ENCODE measurements at regions not wholly inside any gene's neighbourhood (a gene's known extent, or its start where the extent isn't known, plus 50 kb on each side); places are given as distances from the start of the nearest gene placed in this dataset.

DNA sequence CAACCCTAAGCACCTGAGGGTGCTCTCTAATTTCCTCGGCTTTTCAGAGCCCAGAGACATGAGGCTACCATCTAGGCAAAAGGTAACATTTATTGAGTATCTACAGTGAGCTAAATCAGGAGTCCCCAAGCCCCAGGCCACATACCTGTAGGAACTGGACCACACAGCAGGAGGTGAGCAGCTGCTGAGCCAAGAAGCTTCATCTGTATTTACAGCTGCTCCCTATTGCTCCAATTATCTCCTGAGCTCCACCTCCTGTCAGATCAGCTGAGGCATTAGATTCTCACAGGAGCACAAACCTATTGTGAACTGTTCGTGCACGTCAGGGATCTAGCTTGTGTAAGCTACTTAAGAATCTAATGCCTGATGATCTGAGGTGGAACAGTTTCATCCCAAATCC, 70.2 kb downstream of the RND3 start:
- Histone ChIP-seq H3K4me3 (no peak overlapping the region), H3K27ac (no peak overlapping the region), H3K36me3 (ENCODE audit: low read depth, missing control alignments) (no peaks in the 10 kb centered on the region), H3K4me1 (no peaks in the 10 kb centered on the region), H3K9me3 (no peaks in the 10 kb centered on the region), H3K27me3 (no peaks in the 10 kb centered on the region)
- no peak for TF ChIP-seq CTCF (IDR thresholded peaks at IDR 0.05)
- no peak for TF ChIP-seq POLR2A (IDR thresholded peaks at IDR 0.05)
- WGBS, 2 donors, result 87 to 97% methylated on average over 3 of the region's 3 CpGs
- intact Hi-C loops (cut with DNase I; ENCODE audit: low total_unique reads), result no loop called here
- no peak for DNase-seq

DNA sequence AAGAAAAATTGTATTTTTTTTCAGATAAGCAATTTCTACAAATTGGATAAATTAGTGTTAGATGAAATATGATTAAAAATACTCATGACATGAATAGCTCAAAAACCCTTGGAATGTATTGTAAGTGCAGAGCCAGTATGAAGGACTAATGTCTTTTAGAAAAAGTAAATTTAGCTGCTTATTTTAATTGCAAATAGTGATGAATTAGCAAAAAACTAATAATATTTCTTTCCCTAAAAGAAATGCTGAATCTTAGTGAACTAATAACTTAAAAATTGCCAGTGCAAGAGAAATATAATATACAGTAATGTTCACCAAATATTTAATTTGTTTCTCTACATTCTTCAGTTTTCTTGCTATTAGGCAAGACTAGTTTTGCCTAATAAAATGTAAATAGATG, 72.4 kb downstream of the RND3 start:
- Histone ChIP-seq H3K4me1 (no peaks in the 10 kb centered on the region), H3K27me3 (no peaks in the 10 kb centered on the region), H3K36me3 (ENCODE audit: low read depth, missing control alignments) (no peaks in the 10 kb centered on the region), H3K9me3 (no peaks in the 10 kb centered on the region), H3K4me3 (no peak overlapping the region), H3K27ac (no peak overlapping the region)
- no peak for DNase-seq
- intact Hi-C loops (cut with DNase I; ENCODE audit: low total_unique reads), result no loop called here
- TF ChIP-seq CTCF (IDR thresholded peaks at IDR 0.05) (no peak), POLR2A (IDR thresholded peaks at IDR 0.05) (no peak)

- TF ChIP-seq POLR2A (IDR thresholded peaks at IDR 0.05) (no peak), CTCF (IDR thresholded peaks at IDR 0.05) (no peak)
- Histone ChIP-seq H3K27ac (no peak overlapping the region), H3K27me3 (no peaks in the 10 kb centered on the region), H3K4me3 (no peak overlapping the region), H3K9me3 (no peaks in the 10 kb centered on the region), H3K4me1 (no peaks in the 10 kb centered on the region), H3K36me3 (ENCODE audit: low read depth, missing control alignments) (no peaks in the 10 kb centered on the region)
- intact Hi-C loops (cut with DNase I; ENCODE audit: low total_unique reads), result no loop called here
- DNase-seq, result no peak
- WGBS, 2 donors, result 56 to 76% methylated on average over 2 of the region's 2 CpGs
These were observed 73.6 kb downstream of the RND3 start for GRCh38 chr2:150413910-150414309.

GRCh38 chr2:150413366-150413765, 74.1 kb downstream of the RND3 start:
- Histone ChIP-seq H3K27ac (no peak overlapping the region), H3K9me3 (no peaks in the 10 kb centered on the region), H3K4me1 (no peaks in the 10 kb centered on the region), H3K27me3 (no peaks in the 10 kb centered on the region), H3K36me3 (ENCODE audit: low read depth, missing control alignments) (no peaks in the 10 kb centered on the region), H3K4me3 (no peak overlapping the region)
- intact Hi-C loops (cut with DNase I; ENCODE audit: low total_unique reads), result no loop called here
- DNase-seq, result no peak
- WGBS, 2 donors, result 93 to 97% methylated on average over 7 of the region's 7 CpGs
- no peak for TF ChIP-seq POLR2A (IDR thresholded peaks at IDR 0.05)
- no peak for TF ChIP-seq CTCF (IDR thresholded peaks at IDR 0.05)

DNA sequence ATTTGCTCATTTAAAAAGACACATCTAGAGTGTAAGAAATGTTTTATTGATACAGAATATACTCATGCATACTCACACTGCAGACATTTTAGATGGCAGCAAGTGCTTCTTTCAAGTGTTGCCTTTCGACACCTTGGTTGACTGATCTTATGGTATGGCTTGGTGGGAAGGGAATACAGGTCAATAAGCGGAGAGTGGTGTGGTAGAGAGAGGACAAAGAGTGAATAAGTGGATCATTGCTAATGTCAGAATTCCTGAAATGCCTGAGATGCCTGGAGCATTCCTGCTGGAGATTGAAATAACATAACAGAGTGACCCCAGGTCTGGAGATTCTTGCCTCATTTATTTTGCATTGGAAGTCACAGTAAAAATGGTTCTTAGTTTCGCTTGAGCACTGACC, 76.7 kb downstream of the RND3 start:
- DNase-seq, result no peak
- H3K36me3 ChIP-seq (ENCODE audit: low read depth, missing control alignments), result no peaks in the 10 kb centered on the region
- H3K4me1 ChIP-seq, result no peaks in the 10 kb centered on the region
- H3K9me3 ChIP-seq, result no peaks in the 10 kb centered on the region
- H3K27ac ChIP-seq, result no peak overlapping the region
- H3K27me3 ChIP-seq, result no peaks in the 10 kb centered on the region
- H3K4me3 ChIP-seq, result no peak overlapping the region
- TF ChIP-seq CTCF (IDR thresholded peaks at IDR 0.05), result no peak
- TF ChIP-seq POLR2A (IDR thresholded peaks at IDR 0.05), result no peak
- 88 to 89% methylated on average over 3 of the region's 3 CpGs for WGBS, 2 donors
- intact Hi-C loops (cut with DNase I; ENCODE audit: low total_unique reads), result no loop called here
